ENCODE measurements at regions not wholly inside any gene's neighbourhood (a gene's known extent, or its start where the extent isn't known, plus 50 kb on each side); places are given as distances from the start of the nearest gene placed in this dataset.

DNA sequence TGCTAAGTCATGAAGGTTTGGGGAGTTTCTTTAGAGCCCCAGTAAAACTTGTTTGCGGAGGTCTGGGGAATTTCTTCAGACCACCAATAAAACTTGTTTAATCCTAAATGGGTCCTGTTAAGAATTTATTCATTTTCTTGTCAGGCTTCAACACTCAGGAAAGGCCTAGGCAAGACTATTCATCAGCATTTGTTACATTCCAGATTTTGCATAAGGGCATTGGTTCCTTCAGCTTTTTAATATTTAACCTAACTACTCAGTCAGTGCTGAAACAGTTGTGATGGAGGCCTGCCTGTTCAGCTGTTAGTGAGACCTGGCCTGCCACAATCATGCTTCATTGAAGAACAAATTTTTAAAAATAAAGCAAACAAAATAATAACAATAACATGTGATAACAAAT lies 954.2 kb upstream of the SEMA6D start:
- DNase-seq, result no peak

More for the DNA sequence above, 954.2 kb upstream of the SEMA6D start:
- Histone ChIP-seq H3K56ac (ENCODE audit: insufficient read length, low read depth, low read length) (no peak overlapping the region), H4K91ac (ENCODE audit: insufficient read length, low read depth, low read length) (no peak overlapping the region), H3K14ac (ENCODE audit: insufficient read depth, low read length) (no peak overlapping the region), H4K5ac (ENCODE audit: insufficient read length, low read depth, low read length) (no peak overlapping the region), H3K18ac (ENCODE audit: insufficient read length, low read depth, low read length) (no peak overlapping the region), H2AFZ (ENCODE audit: low read length) (no peak overlapping the region), H3K4me2 (ENCODE audit: insufficient read depth, insufficient read length, low read length) (no peak overlapping the region), H2AK5ac (ENCODE audit: insufficient read length, low read length) (no peak overlapping the region), H3K27ac (ENCODE audit: insufficient read length, low read depth, low read length) (no peak overlapping the region), H3K4me1 (ENCODE audit: insufficient read depth, low read length) (no peaks in the 10 kb centered on the region), H3K27me3 (ENCODE audit: insufficient read depth, low read length) (no peaks in the 10 kb centered on the region), H3K9me3 (ENCODE audit: control insufficient read depth, low read depth, low read length) (no peaks in the 10 kb centered on the region), H2BK120ac (ENCODE audit: low read depth, low read length, poor library complexity, severe bottlenecking) (no peak overlapping the region), H2BK20ac (ENCODE audit: low read depth, low read length, poor library complexity, severe bottlenecking) (no peak overlapping the region), H3K4ac (ENCODE audit: low read depth, low read length) (no peak overlapping the region), H2BK12ac (ENCODE audit: insufficient read length, low read depth, low read length) (no peak overlapping the region), H3T11ph (ENCODE audit: low read length) (no peak overlapping the region), H4K8ac (replicated peaks; ENCODE audit: insufficient read length, low read depth, low read length) (no peak overlapping the region), H2BK5ac (ENCODE audit: insufficient read length, low read length) (no peak overlapping the region), H2BK15ac (ENCODE audit: low read depth, low read length) (no peak overlapping the region), H3K9ac (ENCODE audit: extremely low read depth, insufficient read length, low read length) (no peak overlapping the region), H3K23me2 (ENCODE audit: insufficient read length, low read depth, low read length, poor library complexity, severe bottlenecking) (no peaks in the 10 kb centered on the region), H3K23ac (ENCODE audit: insufficient read length, low read depth, low read length) (no peak overlapping the region), H3K79me2 (ENCODE audit: insufficient read depth, low read length) (no peaks in the 10 kb centered on the region), H4K20me1 (ENCODE audit: control insufficient read depth, insufficient read depth, insufficient read length) (no peaks in the 10 kb centered on the region), H3K79me1 (ENCODE audit: insufficient read depth, low read depth, low read length, poor library complexity, severe bottlenecking) (no peaks in the 10 kb centered on the region)
- H3K4me3 Mint-ChIP-seq, result no peak overlapping the region
- no CpG with 5 or more reads among the region's 1 CpG for WGBS (ENCODE audit: extremely low coverage, insufficient read length, low lambda C conversion rate)
- H3K36me3 Mint-ChIP-seq (ENCODE audit: insufficient read depth in 1 of 3, low read depth in 3 of 3), result peaks cover 2 to 5% (median 2%) of the 10 kb centered on the region in 3 experiments; a peak in 6 of 7 replicates
- H3K4me1 Mint-ChIP-seq, result no peaks in the 10 kb centered on the region
- H3K27me3 Mint-ChIP-seq (ENCODE audit: low read depth), result no peaks in the 10 kb centered on the region; the same call in 1 of the 2 replicates
- no peak overlapping the region for H3K27ac Mint-ChIP-seq
- TF ChIP-seq, protein P1, sequence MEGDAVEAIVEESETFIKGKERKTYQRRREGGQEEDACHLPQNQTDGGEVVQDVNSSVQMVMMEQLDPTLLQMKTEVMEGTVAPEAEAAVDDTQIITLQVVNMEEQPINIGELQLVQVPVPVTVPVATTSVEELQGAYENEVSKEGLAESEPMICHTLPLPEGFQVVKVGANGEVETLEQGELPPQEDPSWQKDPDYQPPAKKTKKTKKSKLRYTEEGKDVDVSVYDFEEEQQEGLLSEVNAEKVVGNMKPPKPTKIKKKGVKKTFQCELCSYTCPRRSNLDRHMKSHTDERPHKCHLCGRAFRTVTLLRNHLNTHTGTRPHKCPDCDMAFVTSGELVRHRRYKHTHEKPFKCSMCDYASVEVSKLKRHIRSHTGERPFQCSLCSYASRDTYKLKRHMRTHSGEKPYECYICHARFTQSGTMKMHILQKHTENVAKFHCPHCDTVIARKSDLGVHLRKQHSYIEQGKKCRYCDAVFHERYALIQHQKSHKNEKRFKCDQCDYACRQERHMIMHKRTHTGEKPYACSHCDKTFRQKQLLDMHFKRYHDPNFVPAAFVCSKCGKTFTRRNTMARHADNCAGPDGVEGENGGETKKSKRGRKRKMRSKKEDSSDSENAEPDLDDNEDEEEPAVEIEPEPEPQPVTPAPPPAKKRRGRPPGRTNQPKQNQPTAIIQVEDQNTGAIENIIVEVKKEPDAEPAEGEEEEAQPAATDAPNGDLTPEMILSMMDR (conservative IDR thresholded peaks at IDR 0.05), result no peak
- peaks cover 3% of the 10 kb centered on the region in 2 experiments; a peak in 4 of 5 replicates for H3K9me3 Mint-ChIP-seq

Data from H9 (cell line).